AG10803 (cell line): ENCODE measurements at regions not wholly inside any gene's neighbourhood (a gene's known extent, or its start where the extent isn't known, plus 50 kb on each side); places are given as distances from the start of the nearest gene placed in this dataset.

Source experiments
- DNase-seq: peaks from one replicate; pipeline ENCODE4 v3.0.0; 2010; ENCODE audit warnings: low read depth
- H3K4me3 ChIP-seq: 2 replicates; pipeline ENCODE4 v1.5.1; 2011; ENCODE audit warnings: mild to moderate bottlenecking, low read length, control low read depth
- CTCF ChIP-seq: conservative IDR thresholded peaks from 2 replicates; pipeline ENCODE4 v1.5.1; 2011; ENCODE audit warnings: mild to moderate bottlenecking, low read length, control low read depth, inconsistent platforms

GRCh38 chr2:48178611-48179010, 135.9 kb upstream of the FOXN2 start:
- no peak overlapping the region for H3K4me3 ChIP-seq
- no peak for TF ChIP-seq CTCF
- no peak for DNase-seq

GRCh38 chr2:48180557-48180956, 133.9 kb upstream of the FOXN2 start:
- no peak for DNase-seq
- H3K4me3 ChIP-seq = no peak overlapping the region
- TF ChIP-seq CTCF = no peak

- no peak for DNase-seq
- H3K4me3 ChIP-seq = no peak overlapping the region
- TF ChIP-seq CTCF = no peak
Measured at GRCh38 chr2:48183276-48183675, 131.2 kb upstream of the FOXN2 start.

GRCh38 chr2:48183991-48184390, 130.5 kb upstream of the FOXN2 start:
- DNase-seq = no peak
- H3K4me3 ChIP-seq = no peak overlapping the region
- no peak for TF ChIP-seq CTCF

- H3K4me3 ChIP-seq = no peak overlapping the region
- no peak for DNase-seq
- no peak for TF ChIP-seq CTCF
Measured at GRCh38 chr2:48187503-48187902, 127.0 kb upstream of the FOXN2 start.

- no peak for TF ChIP-seq CTCF
- no peak overlapping the region for H3K4me3 ChIP-seq
- no peak for DNase-seq
Measured at GRCh38 chr2:48189552-48190228, 124.8 kb upstream of the FOXN2 start.

GRCh38 chr2:48190230-48190629, 124.3 kb upstream of the FOXN2 start:
- no peak overlapping the region for H3K4me3 ChIP-seq
- DNase-seq = no peak
- TF ChIP-seq CTCF = no peak
